BJ (cell line): ENCODE measurements at regions not wholly inside any gene's neighbourhood (a gene's known extent, or its start where the extent isn't known, plus 50 kb on each side); places are given as distances from the start of the nearest gene placed in this dataset.

Experiments
- CTCF ChIA-PET: fragments of 350-600 bp; formaldehyde crosslinking; extraction: SDS; loops from one replicate; lab custom pipeline; 2021; ENCODE audit warnings: antibody characterized with exemption, inconsistent platforms; lab: Yijun Ruan, JAX
- POLR2A ChIA-PET: fragments of 300-600 bp; sonication (Branson Sonifier 250); formaldehyde crosslinking; extraction: SDS; loops from one replicate; lab custom pipeline; 2021; ENCODE audit warnings: antibody characterized with exemption; lab: Charles Lee
- DNase-seq: peaks from one replicate; pipeline ENCODE4 v3.0.0-alpha.2; 2011; ENCODE audit warnings: low read depth
- H3K27me3 ChIP-seq: 2 replicates; pipeline ENCODE4 v1.6.0; 2011; ENCODE audit warnings: low read length; ENCODE audit not compliant: control insufficient read depth, insufficient read depth
- H3K36me3 ChIP-seq: 2 replicates; pipeline ENCODE4 v1.5.1; 2011; ENCODE audit warnings: low read length; ENCODE audit not compliant: control insufficient read depth, insufficient read depth
- H3K4me3 ChIP-seq: 2 replicates; pipeline ENCODE4 v1.5.1; 2011; ENCODE audit warnings: low read depth, mild to moderate bottlenecking, control low read depth, low read length
- CTCF ChIP-seq: IDR thresholded peaks from 2 replicates; pipeline ENCODE4 v1.5.1; 2011; ENCODE audit warnings: low read depth, mild to moderate bottlenecking, control low read depth, inconsistent platforms, low read length, moderate library complexity; ENCODE audit not compliant: insufficient read depth

GRCh38 chr1:4050998-4051397 lies 150.9 kb upstream of the C1orf174 start:
- ChIA-PET CTCF (no interaction called here), POLR2A (no interaction called here)
- Histone ChIP-seq H3K36me3 (no peaks in the 10 kb centered on the region), H3K27me3 (no peaks in the 10 kb centered on the region), H3K4me3 (no peak overlapping the region)
- no peak for TF ChIP-seq CTCF
- no peak for DNase-seq

- H3K4me3 ChIP-seq: no peak overlapping the region
- no peak for DNase-seq
- CTCF ChIA-PET: no interaction called here
- H3K27me3 ChIP-seq: no peaks in the 10 kb centered on the region
- POLR2A ChIA-PET: no interaction called here
- H3K36me3 ChIP-seq: no peaks in the 10 kb centered on the region
- TF ChIP-seq CTCF: no peak
These were observed 152.6 kb upstream of the C1orf174 start for GRCh38 chr1:4052657-4053056.

- ChIA-PET CTCF (no interaction called here), POLR2A (no interaction called here)
- H3K36me3 ChIP-seq: no peaks in the 10 kb centered on the region
- no peak for DNase-seq
- no peak for TF ChIP-seq CTCF
- no peak overlapping the region for H3K4me3 ChIP-seq
- no peaks in the 10 kb centered on the region for H3K27me3 ChIP-seq
These were observed 153.2 kb upstream of the C1orf174 start for GRCh38 chr1:4053160-4053748.

GRCh38 chr1:4053774-4054173 lies 153.7 kb upstream of the C1orf174 start:
- H3K4me3 ChIP-seq: no peak overlapping the region
- POLR2A ChIA-PET: no interaction called here
- no peaks in the 10 kb centered on the region for H3K36me3 ChIP-seq
- no peaks in the 10 kb centered on the region for H3K27me3 ChIP-seq
- CTCF ChIA-PET: no interaction called here
- no peak for DNase-seq
- no peak for TF ChIP-seq CTCF

- TF ChIP-seq CTCF: no peak
- Histone ChIP-seq H3K27me3 (no peaks in the 10 kb centered on the region), H3K36me3 (no peaks in the 10 kb centered on the region), H3K4me3 (no peak overlapping the region)
- DNase-seq: no peak
- ChIA-PET POLR2A (no interaction called here), CTCF (no interaction called here)
These were observed 155.4 kb upstream of the C1orf174 start for GRCh38 chr1:4055294-4055967.
